ENCODE measurements at regions not wholly inside any gene's neighbourhood (a gene's known extent, or its start where the extent isn't known, plus 50 kb on each side); places are given as distances from the start of the nearest gene placed in this dataset.

GRCh38 chr14:76603713-76604112, 157.6 kb upstream of the VASH1 start:
- DNase-seq (ENCODE audit: low spot score): no peak

- no peak for DNase-seq (ENCODE audit: low spot score)
These were observed 153.8 kb upstream of the VASH1 start for GRCh38 chr14:76607510-76607909.

- DNase-seq (ENCODE audit: low spot score): no peak
These were observed 148.6 kb upstream of the VASH1 start for GRCh38 chr14:76612654-76613053.

GRCh38 chr14:76613616-76614015, 147.7 kb upstream of the VASH1 start:
- no peak for DNase-seq (ENCODE audit: low spot score)

GRCh38 chr14:76615331-76615730, 145.9 kb upstream of the VASH1 start:
- DNase-seq (ENCODE audit: low spot score): no peak

- no peak for DNase-seq (ENCODE audit: low spot score)
These were observed 143.8 kb upstream of the VASH1 start for GRCh38 chr14:76617440-76617839.

GRCh38 chr14:76636602-76637001, 124.7 kb upstream of the VASH1 start:
- no peak for DNase-seq (ENCODE audit: low spot score)

- no peak for DNase-seq (ENCODE audit: low spot score)
These were observed 122.4 kb upstream of the VASH1 start for GRCh38 chr14:76638841-76639240.

- no peak for DNase-seq (ENCODE audit: low spot score)
These were observed 121.5 kb upstream of the VASH1 start for GRCh38 chr14:76639606-76640229.

- no peak for DNase-seq (ENCODE audit: low spot score)
These were observed 120.3 kb upstream of the VASH1 start for GRCh38 chr14:76640923-76641395.

- no peak for DNase-seq (ENCODE audit: low spot score)
These were observed 119.7 kb upstream of the VASH1 start for GRCh38 chr14:76641541-76641940.

- no peak for DNase-seq (ENCODE audit: low spot score)
These were observed 117.4 kb upstream of the VASH1 start for GRCh38 chr14:76643887-76644286.

- peak; percentile 8 for DNase-seq (ENCODE audit: low spot score)
These were observed 116.3 kb upstream of the VASH1 start for GRCh38 chr14:76644855-76645518.

- DNase-seq (ENCODE audit: low spot score): peak; percentile 49
These were observed 113.5 kb upstream of the VASH1 start for GRCh38 chr14:76647697-76648298.

GRCh38 chr14:76651410-76652055, 109.7 kb upstream of the VASH1 start:
- DNase-seq (ENCODE audit: low spot score): no peak

GRCh38 chr14:76653875-76654572, 107.2 kb upstream of the VASH1 start:
- no peak for DNase-seq (ENCODE audit: low spot score)

- no peak for DNase-seq (ENCODE audit: low spot score)
These were observed 106.6 kb upstream of the VASH1 start for GRCh38 chr14:76654573-76655108.

- no peak for DNase-seq (ENCODE audit: low spot score)
These were observed 105.9 kb upstream of the VASH1 start for GRCh38 chr14:76655331-76655730.

GRCh38 chr14:76656592-76656991, 104.7 kb upstream of the VASH1 start:
- no peak for DNase-seq (ENCODE audit: low spot score)

- no peak for DNase-seq (ENCODE audit: low spot score)
These were observed 103.9 kb upstream of the VASH1 start for GRCh38 chr14:76657404-76657803.

- no peak for DNase-seq (ENCODE audit: low spot score)
These were observed 103.4 kb upstream of the VASH1 start for GRCh38 chr14:76657846-76658245.

- DNase-seq (ENCODE audit: low spot score): no peak
These were observed 98.7 kb upstream of the VASH1 start for GRCh38 chr14:76662580-76662979.

Data from germinal center (tissue), 1 donor.